GM18508 (cell line): ENCODE measurements at regions not wholly inside any gene's neighbourhood (a gene's known extent, or its start where the extent isn't known, plus 50 kb on each side); places are given as distances from the start of the nearest gene placed in this dataset.
"Not testable (repeated sequence)": the region's sequence is repeated elsewhere in the genome, so short reads cannot be mapped to it uniquely, and the experiment has no call there.

Experiments
- ATAC-seq: cut with Tn5 transposase; IDR thresholded peaks from one replicate; pipeline ENCODE4 v1.9.1; 2021; ENCODE audit warnings: moderate number of reproducible peaks; ENCODE audit not compliant: insufficient read depth, unreplicated experiment

GRCh38 chr4:159029481-159029880 is 73.4 kb upstream of the RAPGEF2 start:
- no peak for ATAC-seq

GRCh38 chr4:159030297-159030696 is 72.6 kb upstream of the RAPGEF2 start:
- not testable (repeated sequence) for ATAC-seq

- no peak for ATAC-seq
Measured at GRCh38 chr4:159035570-159035969, 67.3 kb upstream of the RAPGEF2 start.

GRCh38 chr4:159038536-159038935 is 64.3 kb upstream of the RAPGEF2 start:
- no peak for ATAC-seq

GRCh38 chr4:159041054-159042034 is 61.5 kb upstream of the RAPGEF2 start:
- ATAC-seq = no peak

GRCh38 chr4:159042097-159042605 is 60.7 kb upstream of the RAPGEF2 start:
- ATAC-seq = peak; percentile 35

- no peak for ATAC-seq
Measured at GRCh38 chr4:159042868-159043267, 60.0 kb upstream of the RAPGEF2 start.

- ATAC-seq = no peak
Measured at GRCh38 chr4:159043861-159044260, 59.0 kb upstream of the RAPGEF2 start.

GRCh38 chr4:159045321-159045720 is 57.6 kb upstream of the RAPGEF2 start:
- no peak for ATAC-seq

- ATAC-seq = no peak
Measured at GRCh38 chr4:159046683-159047082, 56.2 kb upstream of the RAPGEF2 start.

- no peak for ATAC-seq
Measured at GRCh38 chr4:159047478-159048165, 55.3 kb upstream of the RAPGEF2 start.

GRCh38 chr4:159048166-159048886 is 54.6 kb upstream of the RAPGEF2 start:
- ATAC-seq = no peak

- no peak for ATAC-seq
Measured at GRCh38 chr4:159049780-159050375, 53.0 kb upstream of the RAPGEF2 start.

GRCh38 chr4:159051245-159052071 is 51.4 kb upstream of the RAPGEF2 start:
- ATAC-seq = peak; percentile 78

- ATAC-seq = peak; percentile 38
Measured at GRCh38 chr4:159052315-159052714, 50.6 kb upstream of the RAPGEF2 start.
